Left lung (tissue), 4 donors: ENCODE measurements at regions not wholly inside any gene's neighbourhood (a gene's known extent, or its start where the extent isn't known, plus 50 kb on each side); places are given as distances from the start of the nearest gene placed in this dataset.

ENCODE experiments used
- ATAC-seq: fragments of 200-7000 bp; cut with Tn5 transposase; one replicate; pipeline ENCODE4 v1.9.1; 2020; ENCODE audit warnings: moderate library complexity
- DNase-seq, 4 donors: peaks; one replicate each; pipeline ENCODE4 v3.0.0-alpha.2; 2013 to 2020
- H3K27ac ChIP-seq, 2 donors: fragments of 200-600 bp; sonication (generic) in 1 of 2; one replicate each; pipeline versions ENCODE4 v1.5.0 to v1.8.0; 2020 to 2021
- H3K27me3 ChIP-seq, 2 donors: fragments of 200-600 bp; sonication (generic) in 1 of 2; one replicate each; pipeline versions ENCODE4 v1.5.0 to v1.8.0; 2020 to 2021
- H3K36me3 ChIP-seq, 2 donors: fragments of 200-600 bp; sonication (generic) in 1 of 2; one replicate each; pipeline versions ENCODE4 v1.5.0 to v1.8.0; 2020 to 2021
- H3K4me1 ChIP-seq, 2 donors: fragments of 200-600 bp; one replicate each; pipeline ENCODE4 v1.8.0; 2021
- H3K4me3 ChIP-seq, 2 donors: fragments of 200-600 bp; sonication (generic) in 1 of 2; one replicate each; pipeline versions ENCODE4 v1.5.0 to v1.8.0; 2020 to 2021; ENCODE audit warnings: mild to moderate bottlenecking in 1 of 2
- H3K9me3 ChIP-seq, 2 donors: fragments of 200-600 bp; sonication (generic) in 1 of 2; one replicate each; pipeline versions ENCODE4 v1.5.0 to v1.8.0; 2020 to 2021
- intact Hi-C, 2 donors: fragments of 100-400 bp; cut with DNase I; formaldehyde crosslinking; loops; one replicate each; pipeline versions ENCODE4 v1.11.2 to v1.14.2; 2022
- TF ChIP-seq, protein P1 (sequence below), 2 donors: fragments of 200-600 bp; sonication (generic) in 1 of 2; IDR thresholded peaks; one replicate each; pipeline versions ENCODE4 v1.5.0 to v1.8.0; 2021; ENCODE audit warnings: antibody characterized with exemption in 2 of 2
- donor health status: DM: no; HTN: yes; CAD: no.
- donor health status: DM: no; HTN: no; CAD: no.

DNA sequence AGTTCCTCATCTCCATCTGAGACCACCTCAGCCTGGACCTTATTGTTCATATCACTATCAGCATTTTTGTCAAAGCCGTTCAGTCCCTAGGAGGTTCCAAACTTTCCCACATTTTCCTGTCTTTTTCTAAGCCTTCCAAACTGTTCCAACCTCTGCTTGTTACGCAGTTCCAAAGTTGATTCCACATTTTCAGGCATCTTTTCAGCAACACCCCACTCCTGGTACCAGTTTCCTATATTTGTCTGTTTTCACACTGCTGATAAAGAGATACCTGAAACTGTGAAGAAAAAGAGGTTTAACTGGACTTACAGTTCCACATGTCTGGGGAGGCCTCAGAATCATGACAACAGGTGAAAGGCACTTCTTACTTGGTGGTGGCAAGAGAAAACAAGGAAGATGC lies 622.1 kb downstream of the MAT2B start:
- intact Hi-C loops: no loop called here
- ATAC-seq (no peak), DNase-seq (no peak)

DNA sequence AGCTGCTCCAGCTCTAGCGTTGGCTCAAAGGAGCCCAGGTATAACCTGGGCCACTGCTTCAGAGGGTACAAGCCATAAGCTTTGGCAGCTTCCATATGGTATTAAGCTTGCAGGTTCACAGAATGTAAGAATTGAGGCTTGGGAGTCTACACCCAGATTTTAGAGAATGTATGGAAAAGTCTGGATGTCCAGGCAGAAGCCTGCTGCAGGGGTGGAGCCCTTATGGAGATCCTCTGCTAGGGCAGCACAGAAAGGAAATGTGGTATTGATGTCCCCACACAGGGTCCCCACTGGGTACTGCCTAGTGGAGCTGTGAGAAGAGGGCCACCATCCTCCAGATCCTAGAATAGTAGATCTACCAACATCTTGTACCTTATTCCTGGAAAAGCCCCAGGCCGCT lies 626.9 kb downstream of the MAT2B start:
- no peak for ATAC-seq
- Histone ChIP-seq H3K9me3 (peaks cover 0 to 35% of the 10 kb centered on the region in 2 donors), H3K36me3 (no peaks in the 10 kb centered on the region), H3K27me3 (no peaks in the 10 kb centered on the region), H3K4me1 (no peaks in the 10 kb centered on the region), H3K4me3 (no peak overlapping the region), H3K27ac (no peak overlapping the region)
- TF ChIP-seq, protein P1, sequence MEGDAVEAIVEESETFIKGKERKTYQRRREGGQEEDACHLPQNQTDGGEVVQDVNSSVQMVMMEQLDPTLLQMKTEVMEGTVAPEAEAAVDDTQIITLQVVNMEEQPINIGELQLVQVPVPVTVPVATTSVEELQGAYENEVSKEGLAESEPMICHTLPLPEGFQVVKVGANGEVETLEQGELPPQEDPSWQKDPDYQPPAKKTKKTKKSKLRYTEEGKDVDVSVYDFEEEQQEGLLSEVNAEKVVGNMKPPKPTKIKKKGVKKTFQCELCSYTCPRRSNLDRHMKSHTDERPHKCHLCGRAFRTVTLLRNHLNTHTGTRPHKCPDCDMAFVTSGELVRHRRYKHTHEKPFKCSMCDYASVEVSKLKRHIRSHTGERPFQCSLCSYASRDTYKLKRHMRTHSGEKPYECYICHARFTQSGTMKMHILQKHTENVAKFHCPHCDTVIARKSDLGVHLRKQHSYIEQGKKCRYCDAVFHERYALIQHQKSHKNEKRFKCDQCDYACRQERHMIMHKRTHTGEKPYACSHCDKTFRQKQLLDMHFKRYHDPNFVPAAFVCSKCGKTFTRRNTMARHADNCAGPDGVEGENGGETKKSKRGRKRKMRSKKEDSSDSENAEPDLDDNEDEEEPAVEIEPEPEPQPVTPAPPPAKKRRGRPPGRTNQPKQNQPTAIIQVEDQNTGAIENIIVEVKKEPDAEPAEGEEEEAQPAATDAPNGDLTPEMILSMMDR (IDR thresholded peaks at IDR 0.05): no peak
- DNase-seq: no peak
- intact Hi-C loops: no loop called here

More for the DNA sequence above, 622.1 kb downstream of the MAT2B start:
- H3K4me3 ChIP-seq: no peak overlapping the region
- H3K27ac ChIP-seq: no peak overlapping the region
- no peaks in the 10 kb centered on the region for H3K36me3 ChIP-seq
- H3K4me1 ChIP-seq: no peaks in the 10 kb centered on the region
- TF ChIP-seq, protein P1 (IDR thresholded peaks at IDR 0.05): no peak
- peaks cover 0 to 41% of the 10 kb centered on the region in 2 donors for H3K9me3 ChIP-seq
- no peaks in the 10 kb centered on the region for H3K27me3 ChIP-seq

DNA sequence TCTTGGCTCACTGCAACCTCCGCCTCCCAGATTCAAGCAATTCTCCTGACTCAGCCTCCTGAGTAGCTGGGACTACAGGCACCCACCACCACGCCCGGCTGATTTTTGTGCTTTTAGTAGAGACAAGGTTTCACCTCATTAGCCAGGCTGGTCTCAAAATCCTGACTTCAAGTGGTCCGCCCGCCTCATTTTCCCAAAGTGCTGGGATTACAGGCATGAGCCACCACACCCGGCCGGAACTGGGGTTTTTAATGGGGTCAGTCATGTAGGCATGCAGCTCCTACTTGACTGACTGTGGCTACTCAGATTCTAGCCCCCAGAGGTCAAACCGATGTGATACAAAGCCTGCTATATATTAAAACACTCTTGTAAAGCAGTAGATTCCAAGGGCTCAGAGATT lies 631.7 kb downstream of the MAT2B start:
- intact Hi-C loops: no loop called here
- DNase-seq (no peak), ATAC-seq (no peak)
- H3K36me3 ChIP-seq: no peaks in the 10 kb centered on the region
- no peaks in the 10 kb centered on the region for H3K27me3 ChIP-seq
- H3K4me1 ChIP-seq: no peaks in the 10 kb centered on the region
- peaks cover 0 to 10% of the 10 kb centered on the region in 2 donors for H3K9me3 ChIP-seq
- no peak overlapping the region for H3K4me3 ChIP-seq
- TF ChIP-seq, protein P1 (IDR thresholded peaks at IDR 0.05): no peak
- no peak overlapping the region for H3K27ac ChIP-seq

DNA sequence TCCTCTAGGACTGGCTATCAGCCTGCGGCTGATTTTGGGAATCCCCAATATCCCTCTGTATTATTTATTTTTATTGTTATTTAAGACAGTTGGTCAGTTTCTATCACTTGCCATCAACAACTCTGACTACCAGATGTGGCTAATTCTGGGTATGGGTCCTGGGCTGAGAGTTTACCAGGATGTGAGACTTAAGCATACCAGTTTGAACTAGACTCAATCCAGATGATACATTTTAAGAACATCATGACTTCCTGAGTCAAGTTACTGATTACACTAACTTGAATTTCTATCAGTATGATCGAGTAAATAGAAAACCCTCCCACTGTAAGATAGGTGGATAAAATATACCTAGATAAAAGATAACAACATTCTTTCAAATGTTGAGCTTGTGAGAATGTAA lies 634.0 kb downstream of the MAT2B start:
- TF ChIP-seq, protein P1 (IDR thresholded peaks at IDR 0.05): no peak
- Histone ChIP-seq H3K4me1 (no peaks in the 10 kb centered on the region), H3K9me3 (no peaks in the 10 kb centered on the region), H3K36me3 (no peaks in the 10 kb centered on the region), H3K27me3 (no peaks in the 10 kb centered on the region), H3K27ac (no peak overlapping the region), H3K4me3 (no peak overlapping the region)
- DNase-seq (no peak), ATAC-seq (no peak)
- intact Hi-C loops: no loop called here

DNA sequence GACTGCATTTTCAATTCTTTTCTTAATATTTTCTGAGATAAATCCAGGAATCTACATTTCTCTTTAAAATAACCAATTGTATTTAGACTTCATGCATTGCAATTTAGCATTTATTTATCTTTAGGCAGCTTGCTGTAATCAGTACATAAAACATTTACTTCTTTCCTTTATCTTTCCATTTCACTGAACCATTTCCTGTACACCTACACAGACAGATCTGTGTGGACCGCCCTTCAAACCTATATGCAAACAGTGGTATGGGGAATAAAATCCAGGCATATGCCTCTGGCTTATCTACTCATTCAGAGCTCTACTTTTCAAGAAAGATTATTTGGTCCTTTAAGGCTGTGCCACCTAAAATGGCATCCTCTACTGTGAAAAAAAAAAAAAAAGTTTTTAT lies 640.0 kb downstream of the MAT2B start:
- no peaks in the 10 kb centered on the region for H3K4me1 ChIP-seq
- intact Hi-C loops: no loop called here
- H3K27me3 ChIP-seq: no peaks in the 10 kb centered on the region
- TF ChIP-seq, protein P1 (IDR thresholded peaks at IDR 0.05): no peak
- H3K36me3 ChIP-seq: no peaks in the 10 kb centered on the region
- H3K4me3 ChIP-seq: no peak overlapping the region
- no peak overlapping the region for H3K27ac ChIP-seq
- H3K9me3 ChIP-seq: no peaks in the 10 kb centered on the region
- DNase-seq: no peak
- ATAC-seq: no peak
